Neural cell (in vitro differentiated cells): ENCODE measurements at regions not wholly inside any gene's neighbourhood (a gene's known extent, or its start where the extent isn't known, plus 50 kb on each side); places are given as distances from the start of the nearest gene placed in this dataset.

Experiments
- CTCF ChIP-seq: fragments of 450-650 bp; IDR thresholded peaks from 2 replicates; pipeline ENCODE4 v1.5.1; 2014; ENCODE audit warnings: antibody characterized with exemption, mild to moderate bottlenecking, moderate library complexity; ENCODE audit not compliant: poor library complexity, severe bottlenecking
- EP300 ChIP-seq: fragments of 450-650 bp; conservative IDR thresholded peaks from 2 replicates; pipeline ENCODE4 v1.6.1; 2014; ENCODE audit warnings: antibody characterized with exemption, mild to moderate bottlenecking, moderate library complexity; ENCODE audit not compliant: poor library complexity, severe bottlenecking
- EZH2 ChIP-seq: fragments of 200-600, 300-800 bp; shearing (Covaris generic), sonication (generic); IDR thresholded peaks from 2 replicates; pipeline ENCODE4 v1.6.1; 2014; ENCODE audit warnings: antibody characterized with exemption, low read length, borderline replicate concordance, mild to moderate bottlenecking; ENCODE audit not compliant: insufficient read depth, poor library complexity, severe bottlenecking

GRCh38 chr5:38069360-38069759 lies 189.0 kb upstream of the EGFLAM start:
- TF ChIP-seq EZH2 = no peak
- TF ChIP-seq CTCF = no peak
- TF ChIP-seq EP300 = no peak
